Astrocyte (in vitro differentiated cells and primary cell): ENCODE measurements at regions not wholly inside any gene's neighbourhood (a gene's known extent, or its start where the extent isn't known, plus 50 kb on each side); places are given as distances from the start of the nearest gene placed in this dataset.

Source experiments
- CTCF ChIP-seq: IDR thresholded peaks from 2 replicates; pipeline ENCODE4 v1.5.1; 2011; ENCODE audit warnings: low read depth, mild to moderate bottlenecking, inconsistent platforms, low read length, moderate library complexity; ENCODE audit not compliant: insufficient read depth
- EZH2 ChIP-seq: IDR thresholded peaks from 2 replicates; pipeline ENCODE4 v1.6.1; 2012; ENCODE audit warnings: mild to moderate bottlenecking, low read length, inconsistent platforms; ENCODE audit not compliant: insufficient read depth

GRCh38 chr18:68445136-68445535 lies 269.8 kb downstream of the TMX3 start:
- TF ChIP-seq CTCF (no peak), EZH2 (no peak)
